ENCODE measurements at regions not wholly inside any gene's neighbourhood (a gene's known extent, or its start where the extent isn't known, plus 50 kb on each side); places are given as distances from the start of the nearest gene placed in this dataset.

DNA sequence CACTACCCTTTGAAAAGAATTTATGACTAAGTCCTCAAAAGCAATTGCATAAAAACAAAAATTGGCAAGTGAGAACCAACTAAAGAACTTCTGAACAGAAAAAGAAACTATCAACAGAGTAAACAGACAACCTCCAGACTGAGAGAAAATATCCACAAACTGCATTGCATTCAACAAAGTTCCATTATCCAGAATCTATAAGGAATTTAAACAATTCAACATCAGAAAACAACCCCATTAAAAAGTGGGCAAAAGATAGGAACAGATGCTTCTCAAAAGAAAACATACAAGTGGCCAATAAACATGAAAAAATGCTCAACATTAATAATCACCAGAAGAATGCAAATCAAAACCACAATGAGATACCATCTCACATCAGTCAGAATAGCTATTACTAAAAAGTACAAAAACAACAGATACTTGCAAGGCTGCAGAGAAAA is 130.2 kb downstream of the GASK1B start:
- Mint-ChIP-seq H3K4me1 (ENCODE audit: insufficient read depth, unreplicated experiment) (peaks cover 25% of the 10 kb centered on the region), H3K27ac (ENCODE audit: low read depth, unreplicated experiment) (no peak overlapping the region), H3K4me3 (ENCODE audit: unreplicated experiment) (peak overlapping the region; percentile 10), H3K36me3 (ENCODE audit: insufficient read depth, unreplicated experiment) (no peaks in the 10 kb centered on the region), H3K27me3 (ENCODE audit: insufficient read depth, unreplicated experiment) (no peaks in the 10 kb centered on the region), H3K9me3 (ENCODE audit: unreplicated experiment) (no peaks in the 10 kb centered on the region)
- TF ChIP-seq, protein P1, sequence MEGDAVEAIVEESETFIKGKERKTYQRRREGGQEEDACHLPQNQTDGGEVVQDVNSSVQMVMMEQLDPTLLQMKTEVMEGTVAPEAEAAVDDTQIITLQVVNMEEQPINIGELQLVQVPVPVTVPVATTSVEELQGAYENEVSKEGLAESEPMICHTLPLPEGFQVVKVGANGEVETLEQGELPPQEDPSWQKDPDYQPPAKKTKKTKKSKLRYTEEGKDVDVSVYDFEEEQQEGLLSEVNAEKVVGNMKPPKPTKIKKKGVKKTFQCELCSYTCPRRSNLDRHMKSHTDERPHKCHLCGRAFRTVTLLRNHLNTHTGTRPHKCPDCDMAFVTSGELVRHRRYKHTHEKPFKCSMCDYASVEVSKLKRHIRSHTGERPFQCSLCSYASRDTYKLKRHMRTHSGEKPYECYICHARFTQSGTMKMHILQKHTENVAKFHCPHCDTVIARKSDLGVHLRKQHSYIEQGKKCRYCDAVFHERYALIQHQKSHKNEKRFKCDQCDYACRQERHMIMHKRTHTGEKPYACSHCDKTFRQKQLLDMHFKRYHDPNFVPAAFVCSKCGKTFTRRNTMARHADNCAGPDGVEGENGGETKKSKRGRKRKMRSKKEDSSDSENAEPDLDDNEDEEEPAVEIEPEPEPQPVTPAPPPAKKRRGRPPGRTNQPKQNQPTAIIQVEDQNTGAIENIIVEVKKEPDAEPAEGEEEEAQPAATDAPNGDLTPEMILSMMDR (IDR thresholded peaks at IDR 0.05; ENCODE audit: unreplicated experiment), result no peak
- BruUV-seq (replicated peaks), result no TSS peak
- peak; percentile 9 for DNase-seq (ENCODE audit: unreplicated experiment)
- ChIA-PET POLR2A (no interaction called here), CTCF (interaction anchor here (0.6 to 1.1 kb wide), 2 partner anchors 9 to 140 kb away, joined by 3 read pairs; no protein-coding TSS in a partner anchor)
- intact Hi-C loops (cut with micrococcal nuclease), result no loop called here

DNA sequence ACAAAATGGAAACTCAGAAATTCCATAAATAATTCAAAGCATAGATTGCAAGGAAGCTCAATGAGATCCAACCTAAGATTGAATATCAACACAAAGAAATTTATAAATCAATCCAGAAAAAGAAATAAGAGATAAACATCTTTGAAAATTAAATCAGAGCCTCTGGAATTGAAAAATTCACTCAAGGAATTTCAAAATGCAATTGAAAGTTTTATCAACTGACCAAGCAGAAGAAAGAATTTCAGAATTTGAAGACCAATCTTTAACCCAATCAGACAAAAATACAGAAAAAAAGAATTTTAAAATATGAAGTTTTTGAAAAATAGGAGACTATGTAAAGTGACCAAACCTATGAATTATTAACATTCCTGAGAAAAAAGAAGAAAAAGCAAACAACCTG is 134.1 kb downstream of the GASK1B start:
- Mint-ChIP-seq H3K27ac (ENCODE audit: low read depth, unreplicated experiment) (no peak overlapping the region), H3K27me3 (ENCODE audit: insufficient read depth, unreplicated experiment) (no peaks in the 10 kb centered on the region), H3K36me3 (ENCODE audit: insufficient read depth, unreplicated experiment) (no peaks in the 10 kb centered on the region), H3K9me3 (ENCODE audit: unreplicated experiment) (no peaks in the 10 kb centered on the region), H3K4me1 (ENCODE audit: insufficient read depth, unreplicated experiment) (peaks cover 25% of the 10 kb centered on the region), H3K4me3 (ENCODE audit: unreplicated experiment) (no peak overlapping the region)
- BruUV-seq (replicated peaks), result no TSS peak
- intact Hi-C loops (cut with micrococcal nuclease), result no loop called here
- TF ChIP-seq, protein P1 (IDR thresholded peaks at IDR 0.05; ENCODE audit: unreplicated experiment), result no peak
- CTCF ChIA-PET, result no interaction called here
- POLR2A ChIA-PET, result no interaction called here
- no peak for DNase-seq (ENCODE audit: unreplicated experiment)

DNA sequence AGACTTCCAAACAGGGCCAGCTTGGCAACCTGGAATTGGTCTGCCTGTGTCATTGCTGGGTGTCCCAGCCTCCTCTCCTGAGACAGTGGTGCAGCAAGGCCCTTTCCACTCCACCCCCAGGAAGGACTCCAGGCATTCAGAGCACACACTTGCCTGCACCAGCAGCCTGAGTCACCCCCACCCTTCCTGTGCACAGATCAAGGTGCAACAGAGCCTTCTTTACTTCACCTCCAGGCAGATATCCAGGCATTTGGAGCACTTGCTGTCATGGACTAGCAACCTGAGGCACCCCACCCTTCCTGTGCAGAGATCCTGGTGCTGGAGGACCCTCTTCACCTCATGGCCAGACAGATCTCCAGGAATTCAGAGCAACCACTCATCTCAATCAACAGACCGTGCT is 135.8 kb downstream of the GASK1B start:
- ChIA-PET CTCF (interaction anchor here (0.6 kb wide), 2 partner anchors 16 to 71 kb away, joined by 3 read pairs; no protein-coding TSS in a partner anchor), POLR2A (interaction anchor here (0.5 kb wide), 1 partner anchor 382 kb away, joined by 3 read pairs; no protein-coding TSS in a partner anchor)
- Mint-ChIP-seq H3K27ac (ENCODE audit: low read depth, unreplicated experiment) (no peak overlapping the region), H3K27me3 (ENCODE audit: insufficient read depth, unreplicated experiment) (no peaks in the 10 kb centered on the region), H3K9me3 (ENCODE audit: unreplicated experiment) (no peaks in the 10 kb centered on the region), H3K4me1 (ENCODE audit: insufficient read depth, unreplicated experiment) (peaks cover 19% of the 10 kb centered on the region), H3K4me3 (ENCODE audit: unreplicated experiment) (no peak overlapping the region), H3K36me3 (ENCODE audit: insufficient read depth, unreplicated experiment) (no peaks in the 10 kb centered on the region)
- intact Hi-C loops (cut with micrococcal nuclease), result no loop called here
- DNase-seq (ENCODE audit: unreplicated experiment), result no peak
- TF ChIP-seq, protein P1 (IDR thresholded peaks at IDR 0.05; ENCODE audit: unreplicated experiment), result no peak
- BruUV-seq (replicated peaks), result no TSS peak

DNA sequence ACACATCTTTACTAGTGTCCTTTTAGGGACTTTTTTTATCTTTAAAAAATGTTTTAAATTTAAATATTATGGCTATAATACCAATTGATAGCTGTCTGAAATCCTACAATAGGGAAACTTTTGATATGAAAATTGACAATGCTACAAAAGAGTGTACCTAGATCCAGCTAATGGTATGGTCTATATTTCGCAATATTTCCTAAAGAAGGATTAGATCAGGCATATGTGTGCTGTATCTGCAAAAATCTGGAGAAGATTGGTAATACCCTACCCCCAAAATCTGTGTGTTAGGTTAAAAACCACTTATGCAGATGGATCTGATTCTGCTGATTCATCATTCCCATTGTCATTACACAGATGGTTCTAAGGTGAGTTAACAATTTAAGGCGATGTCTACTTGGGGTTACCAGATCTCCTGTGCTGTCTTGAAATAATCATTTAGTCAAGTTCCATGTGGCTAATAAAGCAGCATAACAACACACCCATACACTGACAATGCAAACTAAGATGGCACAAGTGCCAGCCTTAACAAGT is 137.1 kb downstream of the GASK1B start:
- TF ChIP-seq, protein P1 (IDR thresholded peaks at IDR 0.05; ENCODE audit: unreplicated experiment), result no peak
- Mint-ChIP-seq H3K9me3 (ENCODE audit: unreplicated experiment) (no peaks in the 10 kb centered on the region), H3K27ac (ENCODE audit: low read depth, unreplicated experiment) (no peak overlapping the region), H3K36me3 (ENCODE audit: insufficient read depth, unreplicated experiment) (no peaks in the 10 kb centered on the region), H3K4me3 (ENCODE audit: unreplicated experiment) (no peak overlapping the region), H3K27me3 (ENCODE audit: insufficient read depth, unreplicated experiment) (no peaks in the 10 kb centered on the region), H3K4me1 (ENCODE audit: insufficient read depth, unreplicated experiment) (peaks cover 8% of the 10 kb centered on the region)
- CTCF ChIA-PET, result interaction anchor here (0.6 to 1.5 kb wide), 2 partner anchors 10 to 1569 kb away, joined by 3 read pairs; no protein-coding TSS in a partner anchor
- BruUV-seq (replicated peaks), result no TSS peak
- DNase-seq (ENCODE audit: unreplicated experiment), result no peak
- POLR2A ChIA-PET, result no interaction called here
- intact Hi-C loops (cut with micrococcal nuclease), result no loop called here

Measured in MCF 10A (cell line).